ENCODE measurements at regions not wholly inside any gene's neighbourhood (a gene's known extent, or its start where the extent isn't known, plus 50 kb on each side); places are given as distances from the start of the nearest gene placed in this dataset.

- Histone ChIP-seq H3K9me3 (ENCODE audit: control insufficient read depth in 1 of 2, insufficient read depth in 1 of 2, low read length in 2 of 2) (no peaks in the 10 kb centered on the region), H3K27ac (ENCODE audit: low read depth in 1 of 2, low read length in 2 of 2) (no peak overlapping the region), H3K36me3 (ENCODE audit: insufficient read depth, low read length) (no peaks in the 10 kb centered on the region), H3K4me3 (ENCODE audit: low read length) (no peak overlapping the region), H3K4me1 (ENCODE audit: insufficient read depth, low read length) (no peaks in the 10 kb centered on the region), H3K27me3 (ENCODE audit: control insufficient read depth in 1 of 2, insufficient read depth in 2 of 2, low read length in 2 of 2) (no peaks in the 10 kb centered on the region)
- POLR2A ChIA-PET = no interaction called here
- Mint-ChIP-seq H3K4me1 (ENCODE audit: low read depth) (no peaks in the 10 kb centered on the region), H3K9me3 (no peaks in the 10 kb centered on the region), H3K27ac (no peak overlapping the region), H3K27me3 (no peaks in the 10 kb centered on the region), H3K4me3 (no peak overlapping the region), H3K36me3 (ENCODE audit: low read depth) (no peaks in the 10 kb centered on the region)
- no peak for TF ChIP-seq CTCF (IDR thresholded peaks at IDR 0.05)
- intact Hi-C loops (cut with DNase I, micrococcal nuclease) = no loop called here
- CTCF ChIA-PET = no interaction called here
- DNase-seq (no peak), ATAC-seq (ENCODE audit: poor library complexity) (no peak)
Observed at GRCh38 chrX:10854594-10854993, 234.2 kb upstream of the MID1 start.

- DNase-seq = no peak
- Histone ChIP-seq H3K36me3 (ENCODE audit: insufficient read depth, low read length) (no peaks in the 10 kb centered on the region), H3K9me3 (ENCODE audit: control insufficient read depth in 1 of 2, insufficient read depth in 1 of 2, low read length in 2 of 2) (no peaks in the 10 kb centered on the region), H3K4me3 (ENCODE audit: low read length) (no peak overlapping the region), H3K27ac (ENCODE audit: low read depth in 1 of 2, low read length in 2 of 2) (no peak overlapping the region), H3K4me1 (ENCODE audit: insufficient read depth, low read length) (no peaks in the 10 kb centered on the region), H3K27me3 (ENCODE audit: control insufficient read depth in 1 of 2, insufficient read depth in 2 of 2, low read length in 2 of 2) (no peaks in the 10 kb centered on the region)
- Mint-ChIP-seq H3K4me1 (ENCODE audit: low read depth) (no peaks in the 10 kb centered on the region), H3K9me3 (no peaks in the 10 kb centered on the region), H3K27ac (no peak overlapping the region), H3K27me3 (no peaks in the 10 kb centered on the region), H3K4me3 (no peak overlapping the region), H3K36me3 (ENCODE audit: low read depth) (no peaks in the 10 kb centered on the region)
- POLR2A ChIA-PET = no interaction called here
- CTCF ChIA-PET = no interaction called here
- no peak for TF ChIP-seq CTCF (IDR thresholded peaks at IDR 0.05)
- intact Hi-C loops (cut with DNase I, micrococcal nuclease) = no loop called here
- no peak for ATAC-seq (ENCODE audit: poor library complexity)
Observed at GRCh38 chrX:10855845-10856244, 235.5 kb upstream of the MID1 start.

GRCh38 chrX:10856797-10857196, 236.4 kb upstream of the MID1 start:
- ChIA-PET CTCF (no interaction called here), POLR2A (no interaction called here)
- Mint-ChIP-seq H3K27me3 (no peaks in the 10 kb centered on the region), H3K36me3 (ENCODE audit: low read depth) (no peaks in the 10 kb centered on the region), H3K27ac (no peak overlapping the region), H3K4me3 (no peak overlapping the region), H3K9me3 (peaks cover 2% of the 10 kb centered on the region), H3K4me1 (ENCODE audit: low read depth) (no peaks in the 10 kb centered on the region)
- TF ChIP-seq CTCF (IDR thresholded peaks at IDR 0.05) = no peak
- Histone ChIP-seq H3K9me3 (ENCODE audit: control insufficient read depth in 1 of 2, insufficient read depth in 1 of 2, low read length in 2 of 2) (no peaks in the 10 kb centered on the region), H3K4me3 (ENCODE audit: low read length) (no peak overlapping the region), H3K4me1 (ENCODE audit: insufficient read depth, low read length) (no peaks in the 10 kb centered on the region), H3K27ac (ENCODE audit: low read depth in 1 of 2, low read length in 2 of 2) (no peak overlapping the region), H3K36me3 (ENCODE audit: insufficient read depth, low read length) (no peaks in the 10 kb centered on the region), H3K27me3 (ENCODE audit: control insufficient read depth in 1 of 2, insufficient read depth in 2 of 2, low read length in 2 of 2) (no peaks in the 10 kb centered on the region)
- ATAC-seq (ENCODE audit: poor library complexity) (no peak), DNase-seq (no peak)
- intact Hi-C loops (cut with DNase I, micrococcal nuclease) = no loop called here

Measured in CD4-positive, alpha-beta T cell (primary cell).